Fibroblast of the conjunctiva (primary cell): ENCODE measurements at regions not wholly inside any gene's neighbourhood (a gene's known extent, or its start where the extent isn't known, plus 50 kb on each side); places are given as distances from the start of the nearest gene placed in this dataset.

ENCODE experiments used
- DNase-seq: peaks from one replicate; pipeline ENCODE4 v3.0.0-alpha.2; 2010; ENCODE audit warnings: low read depth

DNA sequence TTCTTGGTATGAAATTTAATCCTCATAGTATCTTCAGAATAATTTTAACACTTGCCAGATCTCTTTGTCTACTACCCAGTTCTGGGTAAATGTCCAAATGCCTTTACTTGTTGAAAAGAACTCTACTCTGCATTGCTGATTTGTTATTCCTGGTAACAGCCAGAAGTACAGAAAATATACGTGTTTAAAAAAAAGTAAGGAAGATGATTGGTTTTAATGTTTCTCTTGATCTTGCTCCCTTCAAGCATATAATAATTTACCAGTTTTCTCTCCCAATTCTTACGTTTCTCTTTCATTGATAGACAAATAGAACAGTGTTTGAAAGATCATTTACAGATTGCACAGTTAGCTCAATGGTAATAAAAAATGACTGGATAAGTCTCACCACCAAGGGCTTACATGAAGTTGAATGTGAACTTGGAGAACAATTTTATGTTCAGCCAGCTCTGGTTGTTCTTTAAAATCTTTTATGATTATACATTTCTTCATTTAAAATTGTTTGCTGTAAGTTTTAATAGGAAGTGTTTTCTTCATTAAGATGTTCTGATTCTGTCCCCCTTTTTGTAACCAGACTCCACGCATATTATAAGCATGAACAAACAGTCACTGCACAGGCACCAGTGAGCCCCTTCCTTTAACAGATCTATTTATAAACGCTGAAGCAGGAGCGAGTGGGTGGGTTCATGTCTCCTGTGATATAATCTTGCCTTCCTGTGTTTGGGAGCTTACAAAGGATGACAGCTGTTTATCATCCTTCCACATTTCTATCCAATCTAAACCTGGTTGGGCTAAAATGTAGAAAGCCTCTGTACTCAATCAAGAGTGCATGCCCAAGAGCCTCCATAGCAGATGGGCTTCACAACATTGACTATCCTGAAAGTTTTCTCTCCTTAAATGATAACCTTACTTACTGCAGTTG, 299.5 kb downstream of the PRL start:
- DNase-seq, result no peak

DNA sequence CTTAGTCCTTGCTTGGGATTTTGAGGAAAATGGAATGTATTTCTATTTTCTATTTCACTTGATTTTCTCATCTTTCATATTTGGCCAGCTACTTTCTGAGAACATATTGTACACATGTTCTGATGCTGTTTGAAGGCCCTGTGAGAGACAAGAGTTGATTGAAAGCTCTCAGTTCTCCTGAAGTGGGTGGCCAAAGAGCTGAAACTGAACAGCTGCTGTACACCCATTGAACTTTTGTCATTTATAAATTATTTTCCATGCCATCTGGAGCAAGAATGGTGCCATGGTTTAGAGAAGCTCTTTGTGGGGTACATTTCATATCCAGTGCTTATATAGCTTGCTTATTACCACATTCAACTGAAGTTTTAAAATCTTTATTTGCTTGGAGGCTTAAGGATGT, 298.3 kb downstream of the PRL start:
- no peak for DNase-seq

DNA sequence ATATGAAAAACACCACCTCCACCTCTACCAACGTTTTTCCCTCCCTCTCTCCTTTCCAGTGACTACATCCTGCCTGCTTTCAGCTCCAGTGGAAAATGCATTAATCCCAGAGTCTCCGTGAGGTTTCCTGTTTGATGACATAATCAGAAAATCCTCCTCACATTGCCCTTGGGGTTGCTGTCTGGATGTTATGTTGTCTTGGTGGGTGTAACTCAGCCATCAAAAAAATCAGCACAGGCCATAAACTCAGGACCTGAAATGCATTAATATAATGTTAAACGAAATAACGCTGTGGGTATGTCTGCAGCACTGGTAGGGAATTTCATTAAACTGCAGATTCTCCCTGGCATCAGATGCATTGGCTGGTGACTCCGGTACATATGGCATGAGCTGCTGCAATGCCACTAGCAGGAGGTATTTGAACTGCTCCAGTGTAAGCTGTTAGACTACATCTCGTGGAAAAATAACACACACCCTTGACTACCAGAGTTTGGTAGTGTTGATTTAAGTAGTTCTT, 297.8 kb downstream of the PRL start:
- DNase-seq, result no peak

DNA sequence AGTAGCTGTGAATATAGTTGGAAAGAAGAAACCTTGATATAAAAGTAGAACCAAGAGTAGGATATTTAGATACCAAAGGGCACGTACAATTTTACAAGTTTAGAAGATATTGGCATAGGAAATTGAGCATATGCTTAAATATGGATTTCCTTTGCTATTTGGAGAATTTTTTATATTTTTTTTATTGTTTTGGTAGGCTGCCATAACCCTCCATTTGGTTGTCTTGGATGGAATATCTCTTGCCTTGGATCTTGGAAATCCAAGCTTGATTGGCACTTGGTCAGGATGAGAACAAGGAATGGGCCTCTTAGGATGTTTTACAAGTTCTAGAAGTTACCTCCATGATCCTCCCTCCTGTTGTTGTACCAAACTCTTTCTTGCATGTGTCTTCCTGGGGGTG, 297.1 kb downstream of the PRL start:
- no peak for DNase-seq

DNA sequence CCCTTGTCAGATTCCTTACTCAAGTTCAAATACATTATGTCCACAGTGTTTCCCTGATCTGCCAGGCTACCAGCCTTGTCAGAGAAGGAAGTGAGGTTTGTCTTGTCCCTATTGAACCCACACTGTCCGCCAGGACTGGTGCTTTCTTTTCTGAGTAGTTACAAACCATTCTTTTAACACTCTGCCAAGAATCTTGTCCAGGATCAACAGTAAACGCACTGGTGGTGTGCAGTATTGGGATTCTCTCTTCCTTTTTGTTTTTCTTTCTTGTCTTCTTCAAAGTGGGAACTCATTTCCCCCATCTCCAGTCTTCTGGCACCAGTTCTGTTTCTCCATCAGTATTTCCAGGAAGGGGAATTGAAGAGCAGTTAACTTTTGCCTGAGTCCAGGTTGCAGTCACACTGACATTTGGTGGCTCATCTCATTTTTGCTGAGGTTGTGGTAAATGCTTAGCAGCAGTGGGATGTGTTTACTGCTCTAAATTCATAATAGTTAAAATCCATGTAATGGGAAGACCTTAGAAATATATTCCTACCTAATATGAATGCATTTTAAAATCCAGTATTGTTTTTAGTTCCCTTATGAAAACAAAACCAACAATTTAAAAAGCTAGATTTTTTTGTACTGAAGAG, 295.3 kb downstream of the PRL start:
- DNase-seq, result no peak

DNA sequence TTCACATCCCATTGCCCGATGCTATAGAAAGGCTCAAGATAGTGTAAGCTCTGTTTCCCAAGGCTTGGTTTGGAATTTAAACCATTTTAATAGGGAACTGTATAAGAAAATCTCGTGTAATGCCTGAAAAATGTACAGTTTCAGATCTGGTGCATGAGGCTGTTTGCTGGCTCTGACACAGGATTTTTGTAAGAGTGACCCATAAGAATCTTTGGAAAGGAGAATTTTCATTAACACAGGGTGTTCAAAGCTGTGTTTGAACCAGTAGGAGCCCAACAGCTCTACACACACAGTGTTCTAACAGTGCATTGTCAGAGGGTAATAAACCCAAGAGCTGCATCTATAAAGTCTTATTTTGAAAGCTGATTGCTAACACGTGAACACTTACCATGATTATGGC, 293.5 kb downstream of the PRL start:
- DNase-seq, result no peak

DNA sequence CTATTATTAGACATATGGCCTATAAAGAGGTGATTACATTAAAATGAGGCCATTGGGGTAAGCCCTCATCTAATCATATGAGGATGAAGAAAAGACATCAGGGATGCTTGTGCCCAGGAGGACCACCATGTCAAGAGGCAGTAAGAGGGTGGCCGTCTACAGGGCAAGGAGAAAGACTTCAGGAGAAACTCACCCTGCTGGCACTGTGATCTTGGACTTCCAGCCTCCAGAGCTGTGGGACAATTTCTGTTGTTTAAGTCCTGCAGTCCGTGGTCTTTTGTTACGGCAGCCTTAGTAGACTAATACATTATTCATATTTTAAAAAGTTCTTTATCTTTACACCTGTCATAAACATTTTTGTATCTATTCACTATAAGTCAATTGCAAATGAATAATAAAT, 290.0 kb downstream of the PRL start:
- DNase-seq, result no peak

DNA sequence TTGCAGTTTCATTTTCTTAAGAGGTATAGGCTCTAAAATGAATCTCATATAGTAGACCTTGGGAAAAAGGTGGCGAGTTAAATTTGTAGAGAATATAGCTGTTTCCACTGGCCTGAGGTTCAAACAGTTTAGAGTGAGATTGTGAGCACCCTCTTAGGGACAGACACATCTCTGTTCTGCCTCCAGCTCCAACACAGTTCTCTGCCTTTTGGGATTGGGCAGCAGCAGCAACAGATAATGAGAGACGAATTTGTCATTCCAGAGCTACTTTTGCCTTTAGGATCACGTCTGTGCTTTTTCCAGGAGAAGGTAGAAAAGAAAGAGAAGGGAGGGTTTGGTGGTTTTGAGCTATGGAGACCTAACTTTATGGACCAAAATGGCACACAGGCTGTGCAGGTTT, 289.4 kb downstream of the PRL start:
- DNase-seq, result no peak

DNA sequence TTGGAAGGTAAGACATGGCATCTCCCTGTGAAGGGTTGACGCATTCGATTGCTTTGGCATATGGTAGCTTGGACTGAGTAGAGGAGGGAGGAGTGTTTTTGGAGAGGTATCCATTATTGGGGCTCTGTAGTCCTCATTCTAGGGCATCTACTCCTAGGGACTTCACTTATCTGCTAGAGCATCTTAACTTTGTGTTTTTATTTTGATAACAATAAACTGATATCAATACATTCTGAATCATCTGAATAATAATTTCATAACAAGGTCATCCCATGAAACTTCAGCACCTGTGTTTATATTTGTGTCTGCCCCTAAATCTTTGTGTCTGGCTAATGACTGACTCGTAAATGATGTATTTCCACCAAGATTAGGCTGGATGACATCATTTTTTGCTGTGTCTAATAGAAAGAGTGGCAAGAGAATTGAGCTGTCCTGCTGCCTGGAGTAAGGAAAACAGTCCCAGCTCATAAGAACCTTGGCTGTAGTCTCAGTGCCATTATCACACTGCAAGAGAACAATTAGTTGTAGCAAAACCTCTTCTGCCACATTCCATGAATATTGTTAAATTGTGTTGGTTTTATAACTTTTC, 288.5 kb downstream of the PRL start:
- no peak for DNase-seq

DNA sequence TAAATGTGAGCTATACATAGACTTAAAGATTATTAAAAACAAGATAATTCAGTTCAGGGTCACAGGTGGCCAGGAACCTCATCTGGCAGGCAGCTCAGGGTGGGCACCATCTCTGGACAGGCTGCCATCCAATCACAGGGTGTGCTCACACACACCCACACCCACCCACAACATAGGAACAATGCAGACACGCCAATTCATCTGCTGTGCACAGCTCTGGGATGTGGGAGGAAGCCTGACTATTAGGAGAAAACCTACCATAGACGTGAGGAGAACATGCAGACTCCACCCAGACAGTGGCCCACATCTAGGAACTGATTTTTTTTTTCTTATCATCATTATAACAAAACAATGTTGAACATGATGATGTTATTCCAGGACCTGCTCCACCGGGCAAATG, 286.7 kb downstream of the PRL start:
- no peak for DNase-seq

DNA sequence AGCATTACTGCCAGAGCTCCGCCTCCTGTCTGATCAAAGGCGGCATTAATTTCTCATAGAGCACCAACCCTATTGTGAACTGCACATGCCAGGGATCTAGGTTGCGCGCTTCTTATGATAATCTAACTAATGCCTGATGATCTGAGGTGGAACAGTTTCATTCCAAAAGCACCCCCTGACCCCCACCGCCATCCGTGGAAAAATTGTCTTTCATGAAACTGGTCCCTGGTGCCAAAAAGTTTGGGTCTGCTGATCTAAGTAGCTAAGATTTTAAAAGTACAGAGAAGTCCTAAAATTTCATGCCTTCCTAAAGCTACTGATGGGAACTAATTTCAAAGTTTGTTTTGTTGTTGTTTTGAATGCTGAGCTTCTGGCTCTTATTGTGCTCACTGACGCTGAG, 281.6 kb downstream of the PRL start:
- DNase-seq, result no peak

DNA sequence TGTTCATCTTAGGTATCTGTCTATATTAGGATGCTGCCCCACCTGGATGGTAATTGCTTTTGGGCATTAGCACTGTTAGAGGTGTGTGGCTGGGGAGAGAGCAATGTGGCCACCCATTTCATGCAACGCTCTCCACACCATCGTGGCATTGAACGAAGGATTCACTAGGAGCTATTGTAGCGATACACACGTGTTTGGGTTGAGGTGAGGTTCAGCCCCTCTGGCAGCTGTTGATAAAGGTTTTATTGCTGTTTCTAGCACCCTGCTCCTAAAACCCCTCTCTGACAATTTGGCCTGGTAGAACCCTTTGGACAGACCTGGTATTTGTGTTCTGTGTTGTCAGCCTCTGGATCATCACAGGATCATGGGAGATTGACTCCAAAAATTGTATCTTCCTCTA, 280.9 kb downstream of the PRL start:
- no peak for DNase-seq

DNA sequence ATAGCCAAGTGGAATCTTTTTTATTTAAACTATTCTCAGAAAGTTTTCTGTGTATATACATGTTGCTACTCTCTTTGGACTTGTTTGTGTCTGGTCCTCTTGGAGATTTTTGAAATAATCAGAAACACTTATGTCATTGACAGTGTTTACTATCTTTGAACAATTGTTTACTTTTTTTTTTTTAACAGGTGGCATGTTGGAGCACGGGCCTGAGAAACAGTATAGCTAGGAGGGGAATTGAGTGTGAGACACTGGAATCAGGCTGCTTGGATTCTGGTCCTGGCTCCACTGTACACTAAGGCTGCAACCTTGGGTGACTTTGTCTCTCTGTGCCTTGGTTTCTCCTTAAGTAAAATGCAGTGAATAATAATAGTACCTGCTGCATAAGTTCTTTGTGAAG, 279.6 kb downstream of the PRL start:
- no peak for DNase-seq

DNA sequence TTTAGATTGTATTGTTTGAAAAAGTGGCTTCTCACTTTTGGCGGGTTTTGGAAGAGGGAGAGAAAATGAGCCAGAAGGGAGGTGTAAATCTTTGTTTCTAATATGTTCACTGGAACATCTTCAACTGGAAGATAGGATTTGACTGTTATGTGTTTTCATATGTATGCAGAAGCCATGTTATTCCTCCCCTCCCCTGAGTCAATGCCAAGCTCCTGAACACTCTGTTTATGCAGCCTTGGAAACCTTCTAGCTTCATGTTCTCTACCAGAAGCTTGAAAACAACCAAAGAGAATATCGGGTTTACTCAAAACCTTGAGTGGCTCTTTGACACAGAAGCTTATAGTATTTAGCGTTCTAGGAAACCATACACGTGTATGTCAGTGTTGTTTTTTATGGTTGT, 279.1 kb downstream of the PRL start:
- no peak for DNase-seq

DNA sequence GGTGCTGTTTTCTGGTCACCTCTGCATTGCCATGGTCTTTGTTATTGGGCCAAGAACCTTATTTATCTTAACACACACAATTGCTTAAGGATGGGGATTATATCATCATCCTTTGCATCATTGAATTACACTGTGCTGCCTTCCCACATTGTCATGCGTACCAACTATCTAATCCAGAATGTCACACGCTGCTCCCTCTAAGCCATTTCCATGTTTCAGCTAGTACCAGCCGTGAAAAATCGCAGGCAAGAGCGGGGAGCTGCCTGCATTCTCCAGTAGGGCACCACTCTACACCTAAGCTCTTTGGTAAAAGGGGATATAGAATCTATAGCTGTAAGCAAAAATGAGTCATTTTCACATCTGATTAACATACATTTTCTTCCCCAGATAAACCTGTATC, 277.0 kb downstream of the PRL start:
- no peak for DNase-seq

DNA sequence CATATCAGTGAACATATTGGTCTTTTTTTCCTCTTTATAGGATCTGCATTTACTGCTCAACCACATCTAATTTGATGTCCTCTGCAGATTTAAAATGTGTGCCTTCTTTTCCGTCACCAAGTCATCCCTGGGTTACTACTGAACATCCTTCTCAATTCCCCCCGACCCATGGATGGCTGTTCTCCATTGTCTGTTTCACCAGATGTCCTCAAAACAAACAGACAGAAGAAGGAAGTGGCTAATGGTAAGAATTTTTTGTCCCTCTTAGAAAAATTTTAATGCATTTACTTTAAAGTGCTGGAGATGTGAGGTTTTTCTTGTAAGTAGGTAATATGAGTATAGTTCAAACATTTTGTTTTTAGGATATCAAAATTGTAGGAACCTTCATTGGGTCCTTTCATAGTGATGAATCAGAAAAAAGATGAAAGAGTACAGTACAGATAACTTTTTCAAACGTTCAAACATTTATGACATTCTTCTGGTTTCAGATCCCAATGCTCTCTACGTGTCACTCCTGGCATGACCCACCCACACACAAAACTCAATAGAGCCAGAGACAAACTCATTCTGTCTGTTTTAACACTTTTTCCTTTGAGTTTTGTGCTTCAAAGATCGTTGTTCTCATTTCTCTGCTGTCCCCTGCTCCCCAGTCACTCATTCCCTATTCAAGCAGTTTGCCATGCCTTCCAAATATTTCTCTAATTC, 276.4 kb downstream of the PRL start:
- no peak for DNase-seq

DNA sequence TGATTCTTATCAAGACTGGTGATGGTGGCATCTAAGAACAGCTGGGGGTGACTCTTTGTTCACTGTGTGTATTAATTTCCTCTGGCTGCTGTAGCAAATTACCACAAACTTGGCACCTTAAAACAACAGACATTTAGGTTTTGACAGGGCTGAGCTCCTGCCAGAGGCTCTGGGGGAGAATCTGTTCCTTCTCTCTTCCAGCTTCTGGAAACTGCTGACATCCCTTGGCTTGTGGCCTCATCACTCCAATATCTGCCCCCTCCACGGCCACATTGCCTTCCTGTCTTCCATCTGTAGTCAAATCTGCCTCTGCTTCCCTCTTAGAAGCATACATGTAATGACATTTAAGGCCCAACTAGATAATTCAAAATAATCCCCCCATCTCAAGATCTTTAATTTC, 274.9 kb downstream of the PRL start:
- DNase-seq, result no peak

DNA sequence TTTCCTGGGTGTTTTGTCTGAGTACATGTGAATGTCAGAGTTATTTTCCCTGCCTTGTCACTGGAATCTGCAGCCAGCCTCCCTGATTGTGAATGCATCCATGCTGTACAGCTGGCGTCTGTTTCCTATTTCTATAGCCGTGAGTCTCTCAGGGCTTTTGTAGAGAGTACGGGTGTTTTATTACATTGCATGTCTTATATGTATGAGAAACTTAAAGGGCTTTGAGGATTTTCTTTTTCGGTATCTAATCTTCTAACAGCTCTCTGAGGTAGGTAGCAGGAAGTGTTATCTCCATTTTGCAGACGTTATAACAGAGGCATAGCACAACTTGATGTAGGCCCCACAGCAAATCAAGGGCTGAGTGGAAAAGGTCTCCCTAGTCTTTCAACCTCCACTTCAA, 272.9 kb downstream of the PRL start:
- DNase-seq, result no peak

DNA sequence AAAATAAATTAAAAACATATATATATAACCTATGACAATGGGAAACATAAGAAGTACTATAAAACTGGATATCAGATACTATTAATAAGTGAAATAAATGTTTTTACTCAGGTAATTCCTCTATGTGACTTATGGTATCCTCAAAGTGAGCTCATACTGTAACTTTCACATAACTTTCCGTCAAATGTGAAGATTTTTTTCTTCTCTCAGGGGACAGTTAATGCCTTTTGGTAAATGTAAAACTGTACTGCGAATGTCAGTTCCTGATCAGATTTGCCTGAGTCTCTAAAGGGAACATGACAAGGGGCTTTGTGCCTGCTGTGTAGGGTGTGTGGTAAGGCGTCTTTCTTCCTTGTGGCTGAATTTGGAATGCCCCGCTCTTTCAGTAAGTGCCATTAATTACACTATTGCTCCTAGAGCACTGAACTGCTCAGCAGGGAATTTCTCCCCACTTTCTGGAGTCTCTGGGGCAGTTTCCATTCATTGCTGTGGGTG, 271.8 kb downstream of the PRL start:
- DNase-seq, result no peak

DNA sequence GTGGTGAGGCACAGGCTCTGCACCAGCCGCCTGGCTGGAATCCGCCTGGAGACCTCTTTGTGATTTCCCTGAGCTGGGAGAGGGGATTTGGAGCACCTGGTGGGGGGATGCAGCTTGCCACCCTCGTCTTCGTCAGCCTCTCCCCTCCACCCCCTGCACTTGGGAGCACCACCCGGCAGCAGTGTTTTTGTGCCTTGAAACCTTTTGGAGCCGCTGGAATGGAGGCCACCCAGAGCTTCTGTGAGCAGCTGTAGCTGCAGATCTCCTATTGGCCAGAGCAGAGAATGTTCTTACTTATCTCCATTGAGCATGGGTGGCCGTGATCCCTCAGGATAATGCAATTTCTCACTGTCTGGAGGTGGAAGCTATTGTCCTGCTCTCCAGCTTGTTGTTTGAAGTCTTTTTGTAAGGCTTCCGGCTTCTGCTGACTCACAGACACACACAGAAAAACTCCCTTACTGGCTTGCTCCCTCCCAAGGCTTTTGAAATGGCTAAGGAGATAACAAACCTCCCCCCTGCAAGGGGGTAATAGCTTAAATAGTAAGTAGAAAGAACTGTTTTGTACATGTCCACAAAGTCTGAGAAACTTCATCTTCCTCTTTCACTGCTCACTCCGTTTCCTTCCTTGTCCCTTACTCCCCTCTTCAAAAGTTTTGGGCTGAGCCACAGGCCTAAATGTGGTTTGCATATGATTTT, 271.2 kb downstream of the PRL start:
- no peak for DNase-seq

DNA sequence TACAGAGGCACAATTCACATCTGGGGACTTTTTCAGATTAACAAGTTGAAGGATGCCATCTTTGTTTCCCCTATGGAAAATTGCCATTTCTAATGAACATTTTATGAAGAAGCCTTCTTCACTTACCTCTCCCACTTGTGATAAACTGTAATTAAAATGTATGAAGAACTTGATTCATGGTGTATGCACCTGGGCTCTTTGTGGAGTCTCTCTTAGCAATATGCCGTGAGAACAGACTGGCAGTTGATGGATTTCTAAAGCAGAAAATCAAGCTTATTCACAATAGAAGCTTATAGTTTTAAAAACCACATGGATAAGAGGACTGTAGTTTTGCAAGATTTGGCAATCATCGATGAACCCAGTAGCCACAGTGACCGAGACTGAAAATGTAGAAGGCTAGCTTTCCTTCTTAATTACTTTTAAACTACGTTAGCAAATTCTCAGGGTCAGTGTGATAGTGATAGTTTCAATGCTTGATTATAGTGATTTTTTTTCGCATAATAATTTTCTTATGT, 270.6 kb downstream of the PRL start:
- no peak for DNase-seq
